ENCODE measurements at regions not wholly inside any gene's neighbourhood (a gene's known extent, or its start where the extent isn't known, plus 50 kb on each side); places are given as distances from the start of the nearest gene placed in this dataset.
"Not testable (repeated sequence)": the region's sequence is repeated elsewhere in the genome, so short reads cannot be mapped to it uniquely, and the experiment has no call there.

- no peak for TF ChIP-seq CTCF (IDR thresholded peaks at IDR 0.05; ENCODE audit: low read length, missing control alignments)
- H3K4me3 ChIP-seq (replicated peaks; ENCODE audit: low read depth, low read length), result no peak overlapping the region
- DNase-seq (ENCODE audit: low read depth), result no peak
These were observed 682.1 kb upstream of the ADGRB3 start for GRCh38 chr6:67952948-67953347.

- no peak for TF ChIP-seq CTCF (IDR thresholded peaks at IDR 0.05; ENCODE audit: low read length, missing control alignments)
- peak; percentile 52 for DNase-seq (ENCODE audit: low read depth)
- no peak overlapping the region for H3K4me3 ChIP-seq (replicated peaks; ENCODE audit: low read depth, low read length)
These were observed 683.0 kb upstream of the ADGRB3 start for GRCh38 chr6:67952121-67952520.

DNA sequence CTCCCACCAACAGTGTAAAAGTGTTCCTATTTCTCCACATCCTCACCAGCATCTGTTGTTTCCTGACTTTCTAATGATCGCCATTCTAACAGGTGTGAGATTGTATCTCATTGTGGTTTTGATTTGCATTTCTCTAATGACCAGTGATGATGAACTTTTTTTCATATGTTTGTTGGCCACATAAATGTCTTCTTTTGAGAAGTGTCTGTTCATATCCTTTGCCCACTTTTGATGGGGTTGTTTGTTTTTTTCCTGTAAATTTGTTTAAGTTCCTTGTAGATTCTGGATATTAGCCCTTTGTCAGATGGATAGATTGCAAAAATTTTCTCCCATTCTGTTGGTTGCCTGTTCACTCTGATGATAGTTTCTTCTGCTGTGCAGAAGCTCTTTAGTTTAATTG, 687.3 kb upstream of the ADGRB3 start:
- H3K4me3 ChIP-seq (replicated peaks; ENCODE audit: low read depth, low read length); DNase-seq (ENCODE audit: low read depth): not testable (repeated sequence)

- H3K4me3 ChIP-seq (replicated peaks; ENCODE audit: low read depth, low read length), result no peak overlapping the region
- no peak for TF ChIP-seq CTCF (IDR thresholded peaks at IDR 0.05; ENCODE audit: low read length, missing control alignments)
- DNase-seq (ENCODE audit: low read depth), result no peak
These were observed 699.1 kb upstream of the ADGRB3 start for GRCh38 chr6:67935976-67936477.

DNA sequence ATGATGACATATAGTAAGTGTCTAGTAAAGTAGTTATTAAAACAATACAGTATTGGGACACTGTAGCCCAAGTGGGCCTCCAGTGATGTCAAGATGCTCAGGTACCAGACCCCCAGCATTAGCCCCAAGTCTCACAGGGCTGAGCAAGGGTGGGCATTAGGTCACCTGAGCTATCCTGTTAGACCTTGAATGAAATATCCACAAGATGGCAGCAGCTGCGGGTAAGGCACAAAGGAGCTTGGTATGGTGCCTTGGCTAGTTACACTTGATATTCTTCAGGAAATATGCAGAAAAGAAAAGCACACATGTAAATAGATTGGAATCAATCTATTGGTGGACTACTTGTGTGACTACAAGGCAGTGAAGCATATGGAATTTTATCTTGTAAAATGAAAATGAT, 701.8 kb upstream of the ADGRB3 start:
- TF ChIP-seq CTCF (IDR thresholded peaks at IDR 0.05; ENCODE audit: low read length, missing control alignments), result peak; percentile 9

DNA sequence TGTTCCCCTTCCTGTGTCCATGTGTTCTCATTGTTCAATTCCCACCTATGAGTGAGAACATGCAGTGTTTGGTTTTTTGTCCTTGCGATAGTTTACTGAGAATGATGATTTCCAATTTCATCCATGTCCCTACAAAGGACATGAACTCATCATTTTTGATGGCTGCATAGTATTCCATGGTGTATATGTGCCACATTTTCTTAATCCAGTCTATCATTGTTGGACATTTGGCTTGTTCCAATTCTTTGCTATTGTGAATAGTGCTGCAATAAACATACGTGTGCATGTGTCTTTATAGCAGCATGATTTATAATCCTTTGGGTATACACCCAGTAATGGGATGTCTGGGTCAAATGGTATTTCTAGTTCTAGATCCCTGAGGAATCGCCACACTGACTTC, 712.5 kb upstream of the ADGRB3 start:
- not testable (repeated sequence) for DNase-seq (ENCODE audit: low read depth); H3K4me3 ChIP-seq (replicated peaks; ENCODE audit: low read depth, low read length)

More for the DNA sequence above, 701.8 kb upstream of the ADGRB3 start:
- no peak for DNase-seq (ENCODE audit: low read depth)
- no peak overlapping the region for H3K4me3 ChIP-seq (replicated peaks; ENCODE audit: low read depth, low read length)

- DNase-seq (ENCODE audit: low read depth); H3K4me3 ChIP-seq (replicated peaks; ENCODE audit: low read depth, low read length): not testable (repeated sequence)
These were observed 715.0 kb upstream of the ADGRB3 start for GRCh38 chr6:67920040-67920439.

DNA sequence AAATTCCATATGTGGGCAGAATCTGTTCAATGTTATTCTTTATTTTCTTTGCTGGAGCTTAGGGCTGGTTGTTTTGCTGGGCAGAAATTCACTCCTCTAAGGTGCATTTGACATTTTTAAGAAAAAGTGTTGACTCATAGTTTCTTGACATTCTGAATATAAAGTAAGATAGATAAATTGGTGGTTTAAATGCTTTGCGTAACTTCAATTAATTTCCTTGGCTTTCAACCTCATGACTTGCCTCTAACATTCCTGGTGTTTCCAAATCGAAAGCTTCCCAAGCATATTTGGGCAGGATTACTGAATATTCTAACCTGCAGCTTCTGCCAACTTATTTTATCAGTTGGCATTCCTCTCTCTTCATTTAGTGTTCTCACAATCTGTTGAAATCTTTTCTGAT, 718.7 kb upstream of the ADGRB3 start:
- TF ChIP-seq CTCF (IDR thresholded peaks at IDR 0.05; ENCODE audit: low read length, missing control alignments), result no peak
- H3K4me3 ChIP-seq (replicated peaks; ENCODE audit: low read depth, low read length), result no peak overlapping the region
- DNase-seq (ENCODE audit: low read depth), result peak; percentile 93

DNA sequence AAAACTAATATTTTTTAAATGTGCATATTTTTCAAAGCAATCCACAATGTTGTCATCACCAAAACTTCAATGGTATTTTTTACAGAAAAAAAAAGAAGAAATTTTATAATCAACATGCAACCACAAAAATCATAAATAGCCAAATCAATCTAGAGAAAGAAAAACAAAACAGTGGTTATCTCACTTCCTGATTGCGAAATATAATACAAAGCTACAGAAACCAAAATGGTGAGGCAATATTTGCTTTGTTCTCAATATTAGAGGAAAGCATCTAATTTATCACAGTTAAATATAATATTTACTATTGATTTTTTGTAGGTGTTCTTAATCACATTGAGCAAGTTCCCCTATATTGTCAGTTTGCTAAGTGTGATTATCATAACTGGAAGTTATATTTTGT, 720.7 kb upstream of the ADGRB3 start:
- DNase-seq (ENCODE audit: low read depth), result peak; percentile 70
- no peak overlapping the region for H3K4me3 ChIP-seq (replicated peaks; ENCODE audit: low read depth, low read length)
- TF ChIP-seq CTCF (IDR thresholded peaks at IDR 0.05; ENCODE audit: low read length, missing control alignments), result no peak

Data from fibroblast of pulmonary artery (primary cell).